ENCODE measurements at regions not wholly inside any gene's neighbourhood (a gene's known extent, or its start where the extent isn't known, plus 50 kb on each side); places are given as distances from the start of the nearest gene placed in this dataset.

- no peak for DNase-seq (ENCODE audit: low read depth in 2 of 2, low spot score in 1 of 2)
These were observed 374.8 kb downstream of the QKI start for GRCh38 chr6:163789199-163789810.

GRCh38 chr6:163786995-163787671 is 372.6 kb downstream of the QKI start:
- DNase-seq (ENCODE audit: low read depth in 2 of 2, low spot score in 1 of 2), result no peak

- DNase-seq (ENCODE audit: low read depth in 2 of 2, low spot score in 1 of 2), result no peak
These were observed 368.0 kb downstream of the QKI start for GRCh38 chr6:163782436-163783003.

- no peak for DNase-seq (ENCODE audit: low read depth in 2 of 2, low spot score in 1 of 2)
These were observed 366.5 kb downstream of the QKI start for GRCh38 chr6:163780994-163781393.

GRCh38 chr6:163779727-163780284 is 365.3 kb downstream of the QKI start:
- DNase-seq (ENCODE audit: low read depth in 2 of 2, low spot score in 1 of 2), result no peak

GRCh38 chr6:163777716-163778115 is 363.2 kb downstream of the QKI start:
- no peak for DNase-seq (ENCODE audit: low read depth in 2 of 2, low spot score in 1 of 2)

GRCh38 chr6:163776906-163777686 is 362.6 kb downstream of the QKI start:
- DNase-seq (ENCODE audit: low read depth in 2 of 2, low spot score in 1 of 2), result no peak

- DNase-seq (ENCODE audit: low read depth in 2 of 2, low spot score in 1 of 2), result no peak
These were observed 361.8 kb downstream of the QKI start for GRCh38 chr6:163776196-163776905.

GRCh38 chr6:163775313-163775712 is 360.8 kb downstream of the QKI start:
- DNase-seq (ENCODE audit: low read depth in 2 of 2, low spot score in 1 of 2), result no peak

- no peak for DNase-seq (ENCODE audit: low read depth in 2 of 2, low spot score in 1 of 2)
These were observed 360.0 kb downstream of the QKI start for GRCh38 chr6:163774485-163774884.

- DNase-seq (ENCODE audit: low read depth in 2 of 2, low spot score in 1 of 2), result no peak
These were observed 359.1 kb downstream of the QKI start for GRCh38 chr6:163773646-163774045.

- no peak for DNase-seq (ENCODE audit: low read depth in 2 of 2, low spot score in 1 of 2)
These were observed 358.2 kb downstream of the QKI start for GRCh38 chr6:163772701-163773100.

- no peak for DNase-seq (ENCODE audit: low read depth in 2 of 2, low spot score in 1 of 2)
These were observed 356.7 kb downstream of the QKI start for GRCh38 chr6:163771180-163771579.

- DNase-seq (ENCODE audit: low read depth in 2 of 2, low spot score in 1 of 2), result no peak
These were observed 354.4 kb downstream of the QKI start for GRCh38 chr6:163768905-163769304.

GRCh38 chr6:163766936-163767335 is 352.4 kb downstream of the QKI start:
- DNase-seq (ENCODE audit: low read depth in 2 of 2, low spot score in 1 of 2), result no peak

GRCh38 chr6:163765335-163765734 is 350.8 kb downstream of the QKI start:
- DNase-seq (ENCODE audit: low read depth in 2 of 2, low spot score in 1 of 2), result no peak

GRCh38 chr6:163764565-163764964 is 350.0 kb downstream of the QKI start:
- no peak for DNase-seq (ENCODE audit: low read depth in 2 of 2, low spot score in 1 of 2)

- DNase-seq (ENCODE audit: low read depth in 2 of 2, low spot score in 1 of 2), result no peak
These were observed 347.0 kb downstream of the QKI start for GRCh38 chr6:163761481-163761880.

GRCh38 chr6:163760860-163761259 is 346.3 kb downstream of the QKI start:
- DNase-seq (ENCODE audit: low read depth in 2 of 2, low spot score in 1 of 2), result no peak

- DNase-seq (ENCODE audit: low read depth in 2 of 2, low spot score in 1 of 2), result no peak
These were observed 345.0 kb downstream of the QKI start for GRCh38 chr6:163759542-163759941.

GRCh38 chr6:163757520-163757919 is 343.0 kb downstream of the QKI start:
- no peak for DNase-seq (ENCODE audit: low read depth in 2 of 2, low spot score in 1 of 2)

All from stimulated activated CD8-positive, alpha-beta memory T cell treated with anti-CD3 and anti-CD28 coated beads, Interleukin-4, amount 100 ng/mL, for 1 hour (primary cell).